HCT116 (cell line): ENCODE measurements at regions not wholly inside any gene's neighbourhood (a gene's known extent, or its start where the extent isn't known, plus 50 kb on each side); places are given as distances from the start of the nearest gene placed in this dataset.

Experiments used
- ATAC-seq: fragments of 200-7000 bp; cut with Tn5 transposase; 2 replicates; pipeline ENCODE4 v1.9.1; 2020; ENCODE audit warnings: mild to moderate bottlenecking, moderate library complexity
- BruUV-seq: library from RNA; stranded (reverse); fragments of 400-500 nt; replicated peaks from 2 replicates; lab custom pipeline; 2021; lab: Mats Ljungman, UMichigan
- CTCF ChIA-PET: fragments of 300-600 bp; sonication (Branson Sonifier 250); formaldehyde crosslinking; loops from one replicate; lab custom pipeline; 2021; ENCODE audit warnings: antibody characterized with exemption; lab: Charles Lee
- POLR2A ChIA-PET: fragments of 300-600, 350-600 bp; sonication (Branson Sonifier 250); formaldehyde crosslinking; loops from one replicate; lab custom pipeline; 2021; ENCODE audit warnings: antibody characterized with exemption; lab: Charles Lee
- RAD21 ChIA-PET, 2 experiments: fragments of 300-600 bp; sonication (Branson Sonifier 250); formaldehyde crosslinking; loops; one replicate each; lab custom pipeline; 2023; ENCODE audit warnings: low total read pairs in 2 of 2; ENCODE audit not compliant: uncharacterized antibody in 2 of 2, unreplicated experiment in 2 of 2, low non-redundant PET in 1 of 2; lab: Charles Lee
- DNase-seq: peaks from one replicate; pipeline ENCODE4 v3.0.0-alpha.2; 2010; ENCODE audit warnings: low read depth, low spot score
- H2AFZ ChIP-seq: fragments of 200-600 bp; shearing (Covaris generic), sonication (generic); 2 replicates; pipeline ENCODE4 v1.6.1; 2017; ENCODE audit warnings: low read depth, mixed run types, mixed read lengths, antibody characterized with exemption, low read length; ENCODE audit not compliant: poor library complexity, severe bottlenecking
- H3K27ac ChIP-seq: 2 replicates; pipeline ENCODE4 v1.5.1; 2012; ENCODE audit warnings: low read depth, low read length
- H3K27me3 ChIP-seq: fragments of 200-600 bp; sonication (generic); 2 replicates; pipeline ENCODE4 v1.6.1; 2016; ENCODE audit warnings: mixed run types, low read length, mixed read lengths; ENCODE audit not compliant: insufficient read depth
- H3K36me3 ChIP-seq, 2 experiments: fragments of 200-500 bp in 1 of 2; fragments of 200-600 bp in 1 of 2; sonication (Bioruptor generic) in 1 of 2; sonication (generic) in 1 of 2; 2 replicates each; pipeline versions ENCODE4 v1.5.1 to v1.6.1; 2014 to 2016; ENCODE audit warnings: low read length in 2 of 2, inconsistent platforms in 1 of 2, mixed read lengths in 1 of 2, mixed run types in 1 of 2; ENCODE audit not compliant: insufficient read depth in 2 of 2, control insufficient read depth in 1 of 2
- H3K4me1 ChIP-seq, 2 experiments: fragments of 200-600 bp in 1 of 2; sonication (generic) in 1 of 2; 2 replicates each; pipeline versions ENCODE4 v1.5.1 to v1.6.1; 2012 to 2017; ENCODE audit warnings: low read length in 2 of 2, inconsistent platforms in 1 of 2, mild to moderate bottlenecking in 1 of 2, mixed read lengths in 1 of 2, mixed run types in 1 of 2, moderate library complexity in 1 of 2; ENCODE audit not compliant: insufficient read depth in 2 of 2, control insufficient read depth in 1 of 2
- H3K4me2 ChIP-seq: fragments of 200-600 bp; sonication (generic); 2 replicates; pipeline ENCODE4 v1.6.1; 2017; ENCODE audit warnings: mixed run types, low read length, mixed read lengths
- H3K4me3 ChIP-seq, 2 experiments: fragments of 200-600 bp in 1 of 2; sonication (generic) in 1 of 2; replicated peaks in 1 of 2; 2 replicates each; pipeline ENCODE4 v1.5.1; 2011 to 2016; ENCODE audit warnings: low read length in 2 of 2, control low read depth in 1 of 2, low read depth in 1 of 2, mild to moderate bottlenecking in 1 of 2, mixed read lengths in 1 of 2, mixed run types in 1 of 2
- H3K79me2 ChIP-seq: fragments of 200-600 bp; sonication (generic); 2 replicates; pipeline ENCODE4 v1.6.1; 2017; ENCODE audit warnings: mild to moderate bottlenecking, mixed run types, low read length, moderate library complexity, mixed read lengths; ENCODE audit not compliant: insufficient read depth
- H3K9ac ChIP-seq: fragments of 200-600 bp; sonication (generic); 2 replicates; pipeline ENCODE4 v1.6.1; 2016; ENCODE audit warnings: low read length, mixed read lengths
- H3K9me2 ChIP-seq: fragments of 200-600 bp; sonication (generic), shearing (Covaris generic); 2 replicates; pipeline ENCODE4 v1.6.1; 2017; ENCODE audit warnings: mixed run types, mild to moderate bottlenecking, moderate library complexity; ENCODE audit not compliant: insufficient read depth
- H3K9me3 ChIP-seq, 2 experiments: fragments of 200-500 bp in 1 of 2; fragments of 200-600 bp in 1 of 2; sonication (Bioruptor generic) in 1 of 2; sonication (generic) in 1 of 2; 2 replicates each; pipeline ENCODE4 v1.6.1; 2014 to 2017; ENCODE audit warnings: low read length in 2 of 2, mixed read lengths in 2 of 2, inconsistent platforms in 1 of 2, low read depth in 1 of 2, mild to moderate bottlenecking in 1 of 2, mixed run types in 1 of 2, moderate library complexity in 1 of 2; ENCODE audit not compliant: control insufficient read depth in 1 of 2, insufficient read depth in 1 of 2
- H4K20me1 ChIP-seq: fragments of 200-600 bp; sonication (generic), shearing (Covaris generic); 2 replicates; pipeline ENCODE4 v1.6.1; 2017; ENCODE audit warnings: mixed run types, mild to moderate bottlenecking, moderate library complexity; ENCODE audit not compliant: insufficient read depth
- CBX3 ChIP-seq: IDR thresholded peaks from 2 replicates; pipeline ENCODE4 v1.6.1; 2012; ENCODE audit warnings: low read depth
- EGR1 ChIP-seq: IDR thresholded peaks from 2 replicates; pipeline ENCODE4 v1.6.1; 2012; ENCODE audit warnings: low read depth
- ELF1 ChIP-seq: IDR thresholded peaks from 2 replicates; pipeline ENCODE4 v1.6.1; 2012; ENCODE audit warnings: low read depth, borderline replicate concordance
- EZH2 ChIP-seq: fragments of 200-600 bp; sonication (generic); IDR thresholded peaks from 2 replicates; pipeline ENCODE4 v1.6.1; 2017; ENCODE audit warnings: antibody characterized with exemption, mixed run types
- FOSL1 ChIP-seq: IDR thresholded peaks from 2 replicates; pipeline ENCODE4 v1.6.1; 2012; ENCODE audit warnings: low read depth
- MAX ChIP-seq: IDR thresholded peaks from 2 replicates; pipeline ENCODE4 v1.6.1; 2012
- POLR2A ChIP-seq: IDR thresholded peaks from 2 replicates; pipeline ENCODE4 v1.7.0; 2011; ENCODE audit warnings: borderline replicate concordance; ENCODE audit not compliant: insufficient read depth, insufficient read length; ENCODE audit errors: extremely low read depth
- REST ChIP-seq: IDR thresholded peaks from 2 replicates; pipeline ENCODE4 v1.6.1; 2012; ENCODE audit warnings: low read depth
- SIN3A ChIP-seq: IDR thresholded peaks from 2 replicates; pipeline ENCODE4 v1.6.1; 2012; ENCODE audit warnings: low read depth
- SP1 ChIP-seq: IDR thresholded peaks from 2 replicates; pipeline ENCODE4 v1.6.1; 2012; ENCODE audit warnings: low read depth
- SRF ChIP-seq: IDR thresholded peaks from 2 replicates; pipeline ENCODE4 v1.6.1; 2012; ENCODE audit warnings: low read depth
- TCF7L2 ChIP-seq: IDR thresholded peaks from 2 replicates; pipeline ENCODE4 v1.7.0; 2011; ENCODE audit warnings: borderline replicate concordance, inconsistent platforms; ENCODE audit not compliant: insufficient read depth, insufficient read length; ENCODE audit errors: extremely low read depth
- ZFX ChIP-seq: fragments of 450-650 bp; IDR thresholded peaks from 2 replicates; pipeline ENCODE4 v1.6.1; 2017
- ZNF274 ChIP-seq: fragments of 200-500 bp; sonication (Bioruptor generic); IDR thresholded peaks from 2 replicates; pipeline ENCODE4 v1.6.1; 2014; ENCODE audit warnings: mild to moderate bottlenecking, low read depth, low read length, inconsistent platforms
- intact Hi-C: fragments of 100-400 bp; cut with micrococcal nuclease; formaldehyde crosslinking; loops from 2 replicates; pipeline ENCODE4 v1.10.0; 2022
- TF ChIP-seq, protein P1 (sequence below): IDR thresholded peaks from 2 replicates; pipeline ENCODE4 v1.6.1; 2012

- Histone ChIP-seq H3K36me3 (no peaks in the 10 kb centered on the region), H2AFZ (no peak overlapping the region), H3K27ac (no peak overlapping the region), H3K4me3 (no peak overlapping the region), H3K9me2 (no peaks in the 10 kb centered on the region), H3K9me3 (no peaks in the 10 kb centered on the region), H3K79me2 (no peaks in the 10 kb centered on the region), H3K9ac (no peak overlapping the region), H3K27me3 (no peaks in the 10 kb centered on the region), H3K4me2 (no peak overlapping the region), H3K4me1 (no peaks in the 10 kb centered on the region), H4K20me1 (no peaks in the 10 kb centered on the region)
- ChIA-PET RAD21 (no interaction called here), POLR2A (no interaction called here), CTCF (no interaction called here)
- no peak for TF ChIP-seq REST
- no peak for TF ChIP-seq ZFX
- TF ChIP-seq SIN3A, result no peak
- no peak for TF ChIP-seq CBX3
- TF ChIP-seq ELF1, result no peak
- no peak for TF ChIP-seq TCF7L2
- TF ChIP-seq, protein P1, sequence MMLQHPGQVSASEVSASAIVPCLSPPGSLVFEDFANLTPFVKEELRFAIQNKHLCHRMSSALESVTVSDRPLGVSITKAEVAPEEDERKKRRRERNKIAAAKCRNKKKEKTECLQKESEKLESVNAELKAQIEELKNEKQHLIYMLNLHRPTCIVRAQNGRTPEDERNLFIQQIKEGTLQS, result no peak
- no TSS peak for BruUV-seq
- intact Hi-C loops, result no loop called here
- DNase-seq (no peak), ATAC-seq (no peak)
Measured at GRCh38 chr21:15627823-15628222, 102.0 kb upstream of the USP25 start.

- H3K27ac ChIP-seq, result no peak overlapping the region
- RAD21 ChIA-PET, result no interaction called here
- H4K20me1 ChIP-seq, result no peaks in the 10 kb centered on the region
- H3K9me3 ChIP-seq, result no peaks in the 10 kb centered on the region
- BruUV-seq, result no TSS peak
- no peak overlapping the region for H3K4me2 ChIP-seq
- no peaks in the 10 kb centered on the region for H3K36me3 ChIP-seq
- no peak overlapping the region for H3K4me3 ChIP-seq
- H3K27me3 ChIP-seq, result no peaks in the 10 kb centered on the region
- no peak for ATAC-seq
- H3K9ac ChIP-seq, result no peak overlapping the region
- intact Hi-C loops, result no loop called here
- CTCF ChIA-PET, result no interaction called here
- POLR2A ChIA-PET, result no interaction called here
- H3K79me2 ChIP-seq, result no peaks in the 10 kb centered on the region
- TF ChIP-seq ZNF274 (no peak), REST (no peak), ZFX (no peak), SRF (no peak), SP1 (no peak), ELF1 (no peak), POLR2A (no peak), FOSL1 (no peak), MAX (no peak), EZH2 (no peak), EGR1 (no peak)
- TF ChIP-seq, protein P1, result no peak
- H3K4me1 ChIP-seq, result no peaks in the 10 kb centered on the region
- DNase-seq, result no peak
- H3K9me2 ChIP-seq, result no peaks in the 10 kb centered on the region
- H2AFZ ChIP-seq, result no peak overlapping the region
Measured at GRCh38 chr21:15631342-15631741, 98.4 kb upstream of the USP25 start.
